GM23338 (cell line): ENCODE measurements at regions not wholly inside any gene's neighbourhood (a gene's known extent, or its start where the extent isn't known, plus 50 kb on each side); places are given as distances from the start of the nearest gene placed in this dataset.

ENCODE experiments used
- CREB1 ChIP-seq: fragments of 250-450 bp; sonication (Bioruptor Pico); IDR thresholded peaks from 2 replicates; pipeline ENCODE4 v1.5.0; 2020; ENCODE audit warnings: low read depth, mild to moderate bottlenecking, moderate library complexity
- EZH2 ChIP-seq: fragments of 200-600 bp; sonication (generic); IDR thresholded peaks from one replicate; pipeline ENCODE4 v1.8.0; 2017; ENCODE audit warnings: antibody characterized with exemption, mild to moderate bottlenecking, low read depth; ENCODE audit not compliant: unreplicated experiment
- EZH2phosphoT487 ChIP-seq: fragments of 200-600 bp; sonication (generic); IDR thresholded peaks from one replicate; pipeline ENCODE4 v1.8.1; 2018; ENCODE audit warnings: antibody characterized with exemption; ENCODE audit not compliant: unreplicated experiment
- JUNB ChIP-seq: IDR thresholded peaks from one replicate; pipeline ENCODE4 v1.6.1; 2016; ENCODE audit warnings: antibody characterized with exemption; ENCODE audit not compliant: unreplicated experiment
- NANOG ChIP-seq: IDR thresholded peaks from 2 replicates; pipeline ENCODE4 v1.6.1; 2016; ENCODE audit warnings: antibody characterized with exemption, borderline replicate concordance
- POLR2AphosphoS5 ChIP-seq: IDR thresholded peaks from 2 replicates; pipeline ENCODE4 v1.6.1; 2016; ENCODE audit warnings: antibody characterized with exemption, low read depth
- ZNF331 ChIP-seq: fragments of 250-450 bp; sonication (Bioruptor Pico); IDR thresholded peaks from 2 replicates; pipeline ENCODE4 v1.5.0; 2020; ENCODE audit warnings: low read depth, mild to moderate bottlenecking, moderate library complexity
- TF ChIP-seq, protein P1 (sequence below), 2 experiments: fragments of 200-600 bp in 1 of 2; sonication (generic) in 1 of 2; conservative IDR thresholded peaks; 2 replicates each; pipeline versions ENCODE4 v1.5.1 to v1.6.1; 2016 to 2017; ENCODE audit warnings: antibody characterized with exemption in 2 of 2, low read depth in 2 of 2, mild to moderate bottlenecking in 2 of 2, moderate library complexity in 1 of 2
- TF ChIP-seq, protein P2 (sequence below): IDR thresholded peaks from one replicate; pipeline ENCODE4 v1.6.1; 2018; ENCODE audit warnings: antibody characterized with exemption; ENCODE audit not compliant: unreplicated experiment

DNA sequence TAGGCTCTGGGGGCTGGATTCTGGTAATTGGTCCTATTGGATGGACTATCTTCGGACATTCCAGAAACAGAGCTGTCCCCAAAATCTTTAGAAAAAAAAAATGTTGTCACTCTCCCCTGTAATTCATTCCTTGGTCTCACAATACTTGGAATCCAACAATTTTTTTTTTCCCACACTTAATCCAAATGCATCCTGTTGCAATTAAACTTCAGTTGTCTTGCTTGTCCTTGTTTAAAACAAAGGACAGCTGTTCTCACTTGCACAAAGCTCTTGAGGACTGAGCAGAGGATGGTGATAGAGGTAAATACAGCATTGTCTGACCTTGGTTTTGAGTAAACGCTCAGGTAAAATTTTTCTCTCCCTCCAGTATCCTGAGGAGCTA is 75.3 kb downstream of the SC5D start:
- no peak for TF ChIP-seq EZH2
- TF ChIP-seq, protein P1, sequence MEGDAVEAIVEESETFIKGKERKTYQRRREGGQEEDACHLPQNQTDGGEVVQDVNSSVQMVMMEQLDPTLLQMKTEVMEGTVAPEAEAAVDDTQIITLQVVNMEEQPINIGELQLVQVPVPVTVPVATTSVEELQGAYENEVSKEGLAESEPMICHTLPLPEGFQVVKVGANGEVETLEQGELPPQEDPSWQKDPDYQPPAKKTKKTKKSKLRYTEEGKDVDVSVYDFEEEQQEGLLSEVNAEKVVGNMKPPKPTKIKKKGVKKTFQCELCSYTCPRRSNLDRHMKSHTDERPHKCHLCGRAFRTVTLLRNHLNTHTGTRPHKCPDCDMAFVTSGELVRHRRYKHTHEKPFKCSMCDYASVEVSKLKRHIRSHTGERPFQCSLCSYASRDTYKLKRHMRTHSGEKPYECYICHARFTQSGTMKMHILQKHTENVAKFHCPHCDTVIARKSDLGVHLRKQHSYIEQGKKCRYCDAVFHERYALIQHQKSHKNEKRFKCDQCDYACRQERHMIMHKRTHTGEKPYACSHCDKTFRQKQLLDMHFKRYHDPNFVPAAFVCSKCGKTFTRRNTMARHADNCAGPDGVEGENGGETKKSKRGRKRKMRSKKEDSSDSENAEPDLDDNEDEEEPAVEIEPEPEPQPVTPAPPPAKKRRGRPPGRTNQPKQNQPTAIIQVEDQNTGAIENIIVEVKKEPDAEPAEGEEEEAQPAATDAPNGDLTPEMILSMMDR (conservative IDR thresholded peaks at IDR 0.05; ENCODE audit: low read depth in 2 of 2) = no peak
- TF ChIP-seq EZH2phosphoT487 = no peak
- TF ChIP-seq POLR2AphosphoS5 = no peak
- no peak for TF ChIP-seq JUNB
- TF ChIP-seq, protein P2, sequence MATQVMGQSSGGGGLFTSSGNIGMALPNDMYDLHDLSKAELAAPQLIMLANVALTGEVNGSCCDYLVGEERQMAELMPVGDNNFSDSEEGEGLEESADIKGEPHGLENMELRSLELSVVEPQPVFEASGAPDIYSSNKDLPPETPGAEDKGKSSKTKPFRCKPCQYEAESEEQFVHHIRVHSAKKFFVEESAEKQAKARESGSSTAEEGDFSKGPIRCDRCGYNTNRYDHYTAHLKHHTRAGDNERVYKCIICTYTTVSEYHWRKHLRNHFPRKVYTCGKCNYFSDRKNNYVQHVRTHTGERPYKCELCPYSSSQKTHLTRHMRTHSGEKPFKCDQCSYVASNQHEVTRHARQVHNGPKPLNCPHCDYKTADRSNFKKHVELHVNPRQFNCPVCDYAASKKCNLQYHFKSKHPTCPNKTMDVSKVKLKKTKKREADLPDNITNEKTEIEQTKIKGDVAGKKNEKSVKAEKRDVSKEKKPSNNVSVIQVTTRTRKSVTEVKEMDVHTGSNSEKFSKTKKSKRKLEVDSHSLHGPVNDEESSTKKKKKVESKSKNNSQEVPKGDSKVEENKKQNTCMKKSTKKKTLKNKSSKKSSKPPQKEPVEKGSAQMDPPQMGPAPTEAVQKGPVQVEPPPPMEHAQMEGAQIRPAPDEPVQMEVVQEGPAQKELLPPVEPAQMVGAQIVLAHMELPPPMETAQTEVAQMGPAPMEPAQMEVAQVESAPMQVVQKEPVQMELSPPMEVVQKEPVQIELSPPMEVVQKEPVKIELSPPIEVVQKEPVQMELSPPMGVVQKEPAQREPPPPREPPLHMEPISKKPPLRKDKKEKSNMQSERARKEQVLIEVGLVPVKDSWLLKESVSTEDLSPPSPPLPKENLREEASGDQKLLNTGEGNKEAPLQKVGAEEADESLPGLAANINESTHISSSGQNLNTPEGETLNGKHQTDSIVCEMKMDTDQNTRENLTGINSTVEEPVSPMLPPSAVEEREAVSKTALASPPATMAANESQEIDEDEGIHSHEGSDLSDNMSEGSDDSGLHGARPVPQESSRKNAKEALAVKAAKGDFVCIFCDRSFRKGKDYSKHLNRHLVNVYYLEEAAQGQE = no peak
- TF ChIP-seq ZNF331 (CRISPR knock-in tag) = no peak
- no peak for TF ChIP-seq CREB1 (CRISPR knock-in tag)
- no peak for TF ChIP-seq NANOG
